SJSA1 (cell line): ENCODE measurements at regions not wholly inside any gene's neighbourhood (a gene's known extent, or its start where the extent isn't known, plus 50 kb on each side); places are given as distances from the start of the nearest gene placed in this dataset.

ENCODE experiments used
- DNase-seq, 2 experiments: peaks; one replicate each; pipeline ENCODE4 v3.0.0-alpha.2; 2015 to 2020; ENCODE audit warnings: low spot score in 2 of 2, low read depth in 1 of 2
- H3K27ac ChIP-seq: fragments of 250-450 bp; sonication (Bioruptor Pico); 2 replicates; pipeline ENCODE4 v1.5.1; 2020; ENCODE audit warnings: mild to moderate bottlenecking, moderate library complexity
- H3K27me3 ChIP-seq: fragments of 250-450 bp; sonication (Bioruptor Pico); replicated peaks from 2 replicates; pipeline ENCODE4 v1.5.1; 2020; ENCODE audit warnings: mild to moderate bottlenecking, moderate library complexity
- H3K36me3 ChIP-seq: fragments of 250-450 bp; sonication (Bioruptor Pico); 2 replicates; pipeline ENCODE4 v1.5.1; 2020; ENCODE audit warnings: mild to moderate bottlenecking
- H3K4me1 ChIP-seq: fragments of 250-450 bp; sonication (Bioruptor Pico); replicated peaks from 2 replicates; pipeline ENCODE4 v1.6.1; 2021; ENCODE audit warnings: mild to moderate bottlenecking
- H3K4me3 ChIP-seq: fragments of 250-450 bp; sonication (Bioruptor Pico); 2 replicates; pipeline ENCODE4 v1.5.1; 2020; ENCODE audit warnings: mild to moderate bottlenecking
- H3K9me3 ChIP-seq: fragments of 250-450 bp; sonication (Bioruptor Pico); replicated peaks from 2 replicates; pipeline ENCODE4 v1.5.1; 2020; ENCODE audit warnings: mild to moderate bottlenecking

GRCh38 chr4:178480881-178481280 is 1038.6 kb upstream of the AGA start:
- no peaks in the 10 kb centered on the region for H3K4me1 ChIP-seq
- DNase-seq = no peak
- no peaks in the 10 kb centered on the region for H3K36me3 ChIP-seq
- no peaks in the 10 kb centered on the region for H3K27me3 ChIP-seq
- no peaks in the 10 kb centered on the region for H3K9me3 ChIP-seq
- H3K4me3 ChIP-seq = no peak overlapping the region
- no peak overlapping the region for H3K27ac ChIP-seq

GRCh38 chr4:178481564-178481963 is 1039.3 kb upstream of the AGA start:
- Histone ChIP-seq H3K4me3 (no peak overlapping the region), H3K36me3 (no peaks in the 10 kb centered on the region), H3K9me3 (no peaks in the 10 kb centered on the region), H3K27ac (no peak overlapping the region), H3K4me1 (no peaks in the 10 kb centered on the region), H3K27me3 (no peaks in the 10 kb centered on the region)
- no peak for DNase-seq

GRCh38 chr4:178523038-178523437 is 1080.8 kb upstream of the AGA start:
- Histone ChIP-seq H3K36me3 (no peaks in the 10 kb centered on the region), H3K27me3 (no peaks in the 10 kb centered on the region), H3K4me3 (no peak overlapping the region), H3K4me1 (no peaks in the 10 kb centered on the region), H3K9me3 (no peaks in the 10 kb centered on the region), H3K27ac (no peak overlapping the region)
- no peak for DNase-seq

- Histone ChIP-seq H3K9me3 (0 out of 2 replicates have a peak, but pooled peaks cover 11% of the 10 kb centered on the region), H3K27ac (no peak overlapping the region), H3K4me3 (no peak overlapping the region), H3K4me1 (no peaks in the 10 kb centered on the region), H3K27me3 (no peaks in the 10 kb centered on the region), H3K36me3 (no peaks in the 10 kb centered on the region)
- no peak for DNase-seq
These were observed 1093.8 kb upstream of the AGA start for GRCh38 chr4:178535939-178536579.

- Histone ChIP-seq H3K9me3 (peaks cover 4% of the 10 kb centered on the region; the same call in 1 of the 2 replicates), H3K36me3 (no peaks in the 10 kb centered on the region)
These were observed 1111.0 kb upstream of the AGA start for GRCh38 chr4:178553201-178553600.

GRCh38 chr4:178554352-178554751 is 1112.1 kb upstream of the AGA start:
- Histone ChIP-seq H3K27ac (no peak overlapping the region), H3K4me1 (no peaks in the 10 kb centered on the region), H3K4me3 (no peak overlapping the region), H3K27me3 (no peaks in the 10 kb centered on the region), H3K36me3 (no peaks in the 10 kb centered on the region), H3K9me3 (peaks cover 4% of the 10 kb centered on the region; the same call in 1 of the 2 replicates)
- no peak for DNase-seq

More at GRCh38 chr4:178553201-178553600, 1111.0 kb upstream of the AGA start:
- H3K27ac ChIP-seq = no peak overlapping the region
- H3K4me1 ChIP-seq = no peaks in the 10 kb centered on the region
- H3K27me3 ChIP-seq = no peaks in the 10 kb centered on the region
- no peak overlapping the region for H3K4me3 ChIP-seq
- no peak for DNase-seq

GRCh38 chr4:178556796-178557195 is 1114.6 kb upstream of the AGA start:
- Histone ChIP-seq H3K36me3 (no peaks in the 10 kb centered on the region), H3K4me1 (no peaks in the 10 kb centered on the region), H3K4me3 (no peak overlapping the region), H3K9me3 (no peaks in the 10 kb centered on the region; the same call in 1 of the 2 replicates), H3K27ac (no peak overlapping the region), H3K27me3 (no peaks in the 10 kb centered on the region)
- no peak for DNase-seq

GRCh38 chr4:178577933-178578332 is 1135.7 kb upstream of the AGA start:
- H3K4me1 ChIP-seq = no peaks in the 10 kb centered on the region
- H3K27me3 ChIP-seq = no peaks in the 10 kb centered on the region
- DNase-seq = no peak
- H3K4me3 ChIP-seq = no peak overlapping the region
- no peak overlapping the region for H3K27ac ChIP-seq
- H3K9me3 ChIP-seq = peaks cover 3% of the 10 kb centered on the region
- no peaks in the 10 kb centered on the region for H3K36me3 ChIP-seq

- Histone ChIP-seq H3K4me1 (no peaks in the 10 kb centered on the region), H3K9me3 (no peaks in the 10 kb centered on the region; the same call in none of the 2 replicates), H3K27ac (no peak overlapping the region), H3K27me3 (no peaks in the 10 kb centered on the region), H3K36me3 (no peaks in the 10 kb centered on the region), H3K4me3 (no peak overlapping the region)
- DNase-seq = no peak
These were observed 1153.4 kb upstream of the AGA start for GRCh38 chr4:178595500-178596138.

- H3K36me3 ChIP-seq = no peaks in the 10 kb centered on the region
- H3K27ac ChIP-seq = no peak overlapping the region
- H3K27me3 ChIP-seq = no peaks in the 10 kb centered on the region
- no peaks in the 10 kb centered on the region for H3K4me1 ChIP-seq
- DNase-seq = no peak
- H3K9me3 ChIP-seq = no peaks in the 10 kb centered on the region; the same call in none of the 2 replicates
- H3K4me3 ChIP-seq = no peak overlapping the region
These were observed 1156.4 kb upstream of the AGA start for GRCh38 chr4:178598672-178599071.

GRCh38 chr4:178599521-178599920 is 1157.3 kb upstream of the AGA start:
- Histone ChIP-seq H3K4me3 (no peak overlapping the region), H3K36me3 (no peaks in the 10 kb centered on the region), H3K4me1 (no peaks in the 10 kb centered on the region), H3K27me3 (no peaks in the 10 kb centered on the region), H3K9me3 (peaks cover 2% of the 10 kb centered on the region), H3K27ac (no peak overlapping the region)
- DNase-seq = no peak

GRCh38 chr4:178602833-178603232 is 1160.6 kb upstream of the AGA start:
- peaks cover 4% of the 10 kb centered on the region for H3K9me3 ChIP-seq
- DNase-seq = no peak
- no peaks in the 10 kb centered on the region for H3K4me1 ChIP-seq
- H3K27me3 ChIP-seq = no peaks in the 10 kb centered on the region
- H3K4me3 ChIP-seq = no peak overlapping the region
- H3K27ac ChIP-seq = no peak overlapping the region
- no peaks in the 10 kb centered on the region for H3K36me3 ChIP-seq

GRCh38 chr4:178611062-178611461 is 1168.8 kb upstream of the AGA start:
- Histone ChIP-seq H3K27ac (no peak overlapping the region), H3K4me3 (no peak overlapping the region), H3K9me3 (peaks cover 7% of the 10 kb centered on the region; the same call in 1 of the 2 replicates), H3K27me3 (no peaks in the 10 kb centered on the region), H3K36me3 (no peaks in the 10 kb centered on the region), H3K4me1 (no peaks in the 10 kb centered on the region)
- no peak for DNase-seq

GRCh38 chr4:178612733-178613132 is 1170.5 kb upstream of the AGA start:
- Histone ChIP-seq H3K36me3 (no peaks in the 10 kb centered on the region), H3K4me3 (no peak overlapping the region), H3K27ac (no peak overlapping the region), H3K4me1 (no peaks in the 10 kb centered on the region), H3K9me3 (peaks cover 5% of the 10 kb centered on the region; the same call in 1 of the 2 replicates), H3K27me3 (no peaks in the 10 kb centered on the region)
- no peak for DNase-seq
